ENCODE measurements at regions not wholly inside any gene's neighbourhood (a gene's known extent, or its start where the extent isn't known, plus 50 kb on each side); places are given as distances from the start of the nearest gene placed in this dataset.

- no peak for TF ChIP-seq GATA3 (IDR thresholded peaks at IDR 0.05; ENCODE audit: low read depth, low read length)
- no peak for TF ChIP-seq GATA2 (IDR thresholded peaks at IDR 0.05; ENCODE audit: low read depth, low read length)
Measured at GRCh38 chr7:25059576-25059975, 65.5 kb downstream of the CYCS start.

All from SH-SY5Y (cell line).